ENCODE measurements at regions not wholly inside any gene's neighbourhood (a gene's known extent, or its start where the extent isn't known, plus 50 kb on each side); places are given as distances from the start of the nearest gene placed in this dataset.

DNA sequence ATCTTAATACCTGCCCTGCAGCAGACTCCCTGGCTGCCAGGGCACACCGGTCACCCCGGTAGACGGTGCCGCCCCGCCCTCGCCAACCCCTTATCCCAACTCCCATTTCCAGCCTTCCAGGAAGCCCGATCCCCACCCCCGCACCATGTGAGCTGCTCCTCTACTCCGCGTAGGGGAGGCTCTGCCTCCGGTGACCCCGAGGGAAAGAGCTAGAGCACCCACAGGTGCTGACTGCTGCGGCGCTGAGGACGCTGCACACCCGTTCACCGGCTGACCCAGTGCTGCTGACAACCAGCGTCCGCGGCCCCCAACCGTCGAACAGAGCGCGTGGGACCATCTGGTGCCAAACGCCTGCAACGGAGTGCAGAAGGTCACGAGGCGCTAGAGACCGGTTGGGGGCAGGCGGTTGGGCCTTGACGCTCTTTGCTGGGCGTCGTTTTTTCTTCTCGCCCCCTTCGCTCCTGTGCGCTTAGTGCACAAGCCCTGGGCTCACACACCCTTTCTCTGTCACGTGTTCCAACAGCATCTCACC, 59.6 kb upstream of the ZNF599 start (continued):
- TF ChIP-seq, protein P1, sequence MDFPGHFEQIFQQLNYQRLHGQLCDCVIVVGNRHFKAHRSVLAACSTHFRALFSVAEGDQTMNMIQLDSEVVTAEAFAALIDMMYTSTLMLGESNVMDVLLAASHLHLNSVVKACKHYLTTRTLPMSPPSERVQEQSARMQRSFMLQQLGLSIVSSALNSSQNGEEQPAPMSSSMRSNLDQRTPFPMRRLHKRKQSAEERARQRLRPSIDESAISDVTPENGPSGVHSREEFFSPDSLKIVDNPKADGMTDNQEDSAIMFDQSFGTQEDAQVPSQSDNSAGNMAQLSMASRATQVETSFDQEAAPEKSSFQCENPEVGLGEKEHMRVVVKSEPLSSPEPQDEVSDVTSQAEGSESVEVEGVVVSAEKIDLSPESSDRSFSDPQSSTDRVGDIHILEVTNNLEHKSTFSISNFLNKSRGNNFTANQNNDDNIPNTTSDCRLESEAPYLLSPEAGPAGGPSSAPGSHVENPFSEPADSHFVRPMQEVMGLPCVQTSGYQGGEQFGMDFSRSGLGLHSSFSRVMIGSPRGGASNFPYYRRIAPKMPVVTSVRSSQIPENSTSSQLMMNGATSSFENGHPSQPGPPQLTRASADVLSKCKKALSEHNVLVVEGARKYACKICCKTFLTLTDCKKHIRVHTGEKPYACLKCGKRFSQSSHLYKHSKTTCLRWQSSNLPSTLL (IDR thresholded peaks at IDR 0.05), result no peak
- peak; percentile 47; the same call in 1 of the 2 replicates for TF ChIP-seq L3MBTL2 (IDR thresholded peaks at IDR 0.05)
- TF ChIP-seq WHSC1 (IDR thresholded peaks at IDR 0.05; ENCODE audit: low read length), result no peak
- no peak for TF ChIP-seq XRCC5 (IDR thresholded peaks at IDR 0.05; ENCODE audit: low read depth, low read length)
- TF ChIP-seq POLR2H (tag; IDR thresholded peaks at IDR 0.05; ENCODE audit: low read depth), result no peak
- TF ChIP-seq, protein P2, sequence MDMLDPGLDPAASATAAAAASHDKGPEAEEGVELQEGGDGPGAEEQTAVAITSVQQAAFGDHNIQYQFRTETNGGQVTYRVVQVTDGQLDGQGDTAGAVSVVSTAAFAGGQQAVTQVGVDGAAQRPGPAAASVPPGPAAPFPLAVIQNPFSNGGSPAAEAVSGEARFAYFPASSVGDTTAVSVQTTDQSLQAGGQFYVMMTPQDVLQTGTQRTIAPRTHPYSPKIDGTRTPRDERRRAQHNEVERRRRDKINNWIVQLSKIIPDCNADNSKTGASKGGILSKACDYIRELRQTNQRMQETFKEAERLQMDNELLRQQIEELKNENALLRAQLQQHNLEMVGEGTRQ (CRISPR knock-in tag; IDR thresholded peaks at IDR 0.05), result 0 out of 2 replicates have a peak, but pooled peaks have one; percentile 7
- TF ChIP-seq MTA2 (IDR thresholded peaks at IDR 0.05; ENCODE audit: low read depth), result no peak

DNA sequence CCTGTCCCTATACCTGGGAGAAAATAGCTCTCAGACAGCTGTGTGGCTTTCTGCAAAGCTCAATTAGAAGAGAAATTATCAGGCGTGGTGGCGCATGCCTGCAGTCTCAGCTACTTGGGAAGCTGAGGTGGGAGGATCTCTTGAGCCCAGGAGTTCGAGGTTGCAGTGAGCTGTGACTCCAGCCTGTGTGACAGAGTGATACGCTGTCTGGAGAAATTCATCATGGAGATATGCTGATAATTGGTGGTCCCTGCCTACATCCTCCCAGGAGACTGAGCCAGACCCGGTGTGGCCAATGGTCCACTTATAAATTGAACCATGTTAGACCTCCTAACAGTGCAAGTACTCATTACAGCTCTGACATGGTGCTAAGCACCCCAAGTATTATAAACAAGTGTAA, 58.7 kb upstream of the ZNF599 start:
- Histone ChIP-seq H4K20me1 (replicated peaks; ENCODE audit: control insufficient read depth, insufficient read depth, low read length) (no peaks in the 10 kb centered on the region), H3K9ac (ENCODE audit: insufficient read depth in 1 of 2, low read depth in 2 of 2, low read length in 2 of 2) (no peak overlapping the region), H3K4me3 (no peak overlapping the region), H3K9me1 (ENCODE audit: control insufficient read depth, insufficient read depth, low read length) (no peaks in the 10 kb centered on the region), H3K4me2 (ENCODE audit: insufficient read depth, low read length) (no peak overlapping the region), H2AFZ (ENCODE audit: low read depth, low read length) (no peak overlapping the region), H3K4me1 (replicated peaks in 1 of 2; ENCODE audit: control insufficient read depth in 2 of 2, insufficient read depth in 2 of 2, low read length in 2 of 2) (peaks cover 0 to 8% of the 10 kb centered on the region in 2 experiments; a peak in 3 of 5 replicates), H3K79me2 (ENCODE audit: control insufficient read depth, insufficient read depth, low read length) (no peaks in the 10 kb centered on the region), H3K36me3 (ENCODE audit: control insufficient read depth, insufficient read depth, low read length) (no peaks in the 10 kb centered on the region), H3K9me3 (replicated peaks; ENCODE audit: control insufficient read depth, insufficient read depth, low read depth, low read length) (no peaks in the 10 kb centered on the region), H3K27ac (ENCODE audit: extremely low read depth, low read depth, low read length) (no peak overlapping the region), H3K27me3 (ENCODE audit: control insufficient read depth in 2 of 2, insufficient read depth in 2 of 2, low read length in 2 of 2) (peaks cover 2 to 19% of the 10 kb centered on the region in 2 experiments; a peak in 4 of 5 replicates)
- WGBS (ENCODE audit: insufficient coverage, low coverage, missing lambda C conversion rate), result 14% methylated on average over 5 of the region's 5 CpGs
- ChIA-PET CTCF (ENCODE audit: low intra/inter-chr PET ratio) (no interaction called here), POLR2A (interaction anchor here (0.6 to 0.8 kb wide), 2 partner anchors 10 to 23 kb away, joined by 3 to 4 read pairs; no protein-coding TSS in a partner anchor)
- FAIRE-seq (no peak), ATAC-seq (no peak; the same call in 2 of the 3 replicates), DNase-seq (ENCODE audit: extremely low read depth in 1 of 4, low spot score in 3 of 4) (no peak)
- BruUV-seq (replicated peaks), result no TSS peak
- in situ Hi-C loops (cut with MboI) (loop anchor here (10.0 kb wide), 1 partner anchor 303 kb away; the partner anchor contains the start of genes FXYD1 and LGI4), intact Hi-C loops (cut with micrococcal nuclease) (no loop called here)
- TF ChIP-seq, protein P3, sequence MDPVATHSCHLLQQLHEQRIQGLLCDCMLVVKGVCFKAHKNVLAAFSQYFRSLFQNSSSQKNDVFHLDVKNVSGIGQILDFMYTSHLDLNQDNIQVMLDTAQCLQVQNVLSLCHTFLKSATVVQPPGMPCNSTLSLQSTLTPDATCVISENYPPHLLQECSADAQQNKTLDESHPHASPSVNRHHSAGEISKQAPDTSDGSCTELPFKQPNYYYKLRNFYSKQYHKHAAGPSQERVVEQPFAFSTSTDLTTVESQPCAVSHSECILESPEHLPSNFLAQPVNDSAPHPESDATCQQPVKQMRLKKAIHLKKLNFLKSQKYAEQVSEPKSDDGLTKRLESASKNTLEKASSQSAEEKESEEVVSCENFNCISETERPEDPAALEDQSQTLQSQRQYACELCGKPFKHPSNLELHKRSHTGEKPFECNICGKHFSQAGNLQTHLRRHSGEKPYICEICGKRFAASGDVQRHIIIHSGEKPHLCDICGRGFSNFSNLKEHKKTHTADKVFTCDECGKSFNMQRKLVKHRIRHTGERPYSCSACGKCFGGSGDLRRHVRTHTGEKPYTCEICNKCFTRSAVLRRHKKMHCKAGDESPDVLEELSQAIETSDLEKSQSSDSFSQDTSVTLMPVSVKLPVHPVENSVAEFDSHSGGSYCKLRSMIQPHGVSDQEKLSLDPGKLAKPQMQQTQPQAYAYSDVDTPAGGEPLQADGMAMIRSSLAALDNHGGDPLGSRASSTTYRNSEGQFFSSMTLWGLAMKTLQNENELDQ (CRISPR knock-in tag; IDR thresholded peaks at IDR 0.05; ENCODE audit: borderline replicate concordance), result no peak
- TF ChIP-seq, protein P4, sequence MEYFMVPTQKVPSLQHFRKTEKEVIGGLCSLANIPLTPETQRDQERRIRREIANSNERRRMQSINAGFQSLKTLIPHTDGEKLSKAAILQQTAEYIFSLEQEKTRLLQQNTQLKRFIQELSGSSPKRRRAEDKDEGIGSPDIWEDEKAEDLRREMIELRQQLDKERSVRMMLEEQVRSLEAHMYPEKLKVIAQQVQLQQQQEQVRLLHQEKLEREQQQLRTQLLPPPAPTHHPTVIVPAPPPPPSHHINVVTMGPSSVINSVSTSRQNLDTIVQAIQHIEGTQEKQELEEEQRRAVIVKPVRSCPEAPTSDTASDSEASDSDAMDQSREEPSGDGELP (CRISPR knock-in tag; IDR thresholded peaks at IDR 0.05; ENCODE audit: borderline replicate concordance), result no peak
- TF ChIP-seq TAF7 (tag; IDR thresholded peaks at IDR 0.05) (no peak), BDP1 (IDR thresholded peaks at IDR 0.05; ENCODE audit: insufficient read depth, insufficient read length) (no peak), U2AF1 (optimal IDR thresholded peaks at IDR 0.05; ENCODE audit: low read depth, low read length) (no peak), BHLHE40 (IDR thresholded peaks at IDR 0.05; ENCODE audit: low read length) (no peak), SMAD2 (IDR thresholded peaks at IDR 0.05; ENCODE audit: low read depth, low read length) (no peak), RBFOX2 (IDR thresholded peaks at IDR 0.05; ENCODE audit: low read depth, low read length) (no peak), HDAC2 (IDR thresholded peaks at IDR 0.05) (no peak)
